GM12865 (cell line): ENCODE measurements at regions not wholly inside any gene's neighbourhood (a gene's known extent, or its start where the extent isn't known, plus 50 kb on each side); places are given as distances from the start of the nearest gene placed in this dataset.

ENCODE experiments used
- DNase-seq: peaks from one replicate; pipeline ENCODE4 v3.0.0; 2010; ENCODE audit warnings: low read depth
- H3K4me3 ChIP-seq: 2 replicates; pipeline ENCODE4 v1.5.1; 2011; ENCODE audit warnings: mild to moderate bottlenecking, low read depth, low read length, control low read depth
- CTCF ChIP-seq: IDR thresholded peaks from 2 replicates; pipeline ENCODE4 v1.5.1; 2011; ENCODE audit warnings: low read length, control low read depth, low read depth, inconsistent platforms; ENCODE audit not compliant: insufficient read depth; ENCODE audit errors: missing control alignments

- no peak for TF ChIP-seq CTCF
- DNase-seq = no peak
- no peak overlapping the region for H3K4me3 ChIP-seq
These were observed 190.1 kb downstream of the ICOS start for GRCh38 chr2:204126705-204127104.

GRCh38 chr2:204127238-204127637 is 190.7 kb downstream of the ICOS start:
- DNase-seq = no peak
- H3K4me3 ChIP-seq = no peak overlapping the region
- TF ChIP-seq CTCF = no peak

GRCh38 chr2:204129591-204130294 is 193.2 kb downstream of the ICOS start:
- DNase-seq = no peak
- TF ChIP-seq CTCF = no peak
- no peak overlapping the region for H3K4me3 ChIP-seq

DNA sequence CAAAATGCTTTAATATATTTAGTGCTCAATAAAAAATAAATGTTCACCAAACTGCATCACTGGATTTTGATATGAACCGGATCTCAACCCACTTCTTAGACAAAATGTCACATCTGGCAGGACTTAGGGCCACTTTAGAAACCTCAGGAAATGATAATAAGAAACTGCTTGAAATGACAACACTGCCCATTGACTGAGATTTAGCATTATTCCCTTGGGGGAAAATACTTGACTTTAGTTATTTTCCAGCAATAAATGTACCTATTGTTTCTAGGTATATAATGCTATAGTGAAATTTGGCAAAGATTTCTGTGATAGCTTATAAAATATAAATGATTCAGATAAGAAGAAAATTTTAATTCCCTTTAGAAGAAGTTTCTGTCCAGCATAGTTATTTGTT is 195.1 kb downstream of the ICOS start:
- no peak for TF ChIP-seq CTCF
- DNase-seq = no peak

GRCh38 chr2:204133476-204133875 is 196.9 kb downstream of the ICOS start:
- no peak overlapping the region for H3K4me3 ChIP-seq
- DNase-seq = no peak
- no peak for TF ChIP-seq CTCF

More for the DNA sequence above, 195.1 kb downstream of the ICOS start:
- H3K4me3 ChIP-seq = no peak overlapping the region

- no peak overlapping the region for H3K4me3 ChIP-seq
- TF ChIP-seq CTCF = no peak
- no peak for DNase-seq
These were observed 197.9 kb downstream of the ICOS start for GRCh38 chr2:204134421-204134820.

DNA sequence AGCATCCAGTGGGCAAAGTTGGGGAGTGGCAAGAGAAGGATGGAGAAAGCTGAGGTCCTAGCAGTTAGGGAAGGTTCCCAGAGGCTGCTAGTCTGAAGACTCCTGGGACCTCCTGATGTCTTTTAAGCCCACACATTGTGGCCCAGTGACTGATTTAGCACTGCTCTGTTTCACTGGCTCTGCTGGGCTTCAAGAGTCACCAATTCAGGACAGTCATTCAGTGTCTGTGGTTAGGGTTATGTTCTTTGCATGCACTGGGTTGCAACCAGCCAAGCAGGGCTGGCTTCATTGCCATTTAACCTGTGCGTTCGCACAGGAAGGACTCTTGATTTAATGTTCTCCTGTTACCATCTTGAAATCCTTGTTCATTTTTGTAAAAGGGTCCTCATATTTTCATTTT is 199.2 kb downstream of the ICOS start:
- DNase-seq = peak; percentile 3
- TF ChIP-seq CTCF = no peak
- no peak overlapping the region for H3K4me3 ChIP-seq
